HG03520 (cell line): ENCODE measurements at regions not wholly inside any gene's neighbourhood (a gene's known extent, or its start where the extent isn't known, plus 50 kb on each side); places are given as distances from the start of the nearest gene placed in this dataset.
"Not testable (repeated sequence)": the region's sequence is repeated elsewhere in the genome, so short reads cannot be mapped to it uniquely, and the experiment has no call there.

ENCODE experiments used
- ATAC-seq: cut with Tn5 transposase; IDR thresholded peaks from one replicate; pipeline ENCODE4 v1.9.1; 2021; ENCODE audit warnings: mild to moderate bottlenecking, moderate library complexity; ENCODE audit not compliant: unreplicated experiment

- no peak for ATAC-seq
These were observed 168.7 kb upstream of the GNAI1 start for GRCh38 chr7:79965946-79966345.

- no peak for ATAC-seq
These were observed 170.2 kb upstream of the GNAI1 start for GRCh38 chr7:79964463-79964862.

GRCh38 chr7:79953130-79953529 lies 181.5 kb upstream of the GNAI1 start:
- no peak for ATAC-seq

GRCh38 chr7:79952399-79952798 lies 182.2 kb upstream of the GNAI1 start:
- ATAC-seq = no peak

DNA sequence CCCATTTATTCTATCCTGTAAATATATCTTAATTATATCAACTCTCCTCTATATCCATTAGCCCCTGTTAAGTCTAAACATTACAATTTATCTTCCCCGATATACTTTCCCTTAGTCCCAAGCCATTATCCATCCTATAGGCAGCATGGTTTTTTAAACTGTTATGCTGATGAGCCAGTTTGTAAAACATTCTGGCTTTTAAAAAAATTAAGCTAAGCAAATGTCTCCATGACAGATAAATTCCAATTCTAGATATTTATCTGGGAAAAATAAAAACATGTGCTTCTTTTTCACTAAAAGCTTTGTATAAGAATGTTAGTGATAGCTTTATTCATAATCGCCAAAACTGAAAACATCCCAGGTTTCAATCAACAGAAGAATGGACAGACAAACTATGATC lies 183.2 kb upstream of the GNAI1 start:
- no peak for ATAC-seq

DNA sequence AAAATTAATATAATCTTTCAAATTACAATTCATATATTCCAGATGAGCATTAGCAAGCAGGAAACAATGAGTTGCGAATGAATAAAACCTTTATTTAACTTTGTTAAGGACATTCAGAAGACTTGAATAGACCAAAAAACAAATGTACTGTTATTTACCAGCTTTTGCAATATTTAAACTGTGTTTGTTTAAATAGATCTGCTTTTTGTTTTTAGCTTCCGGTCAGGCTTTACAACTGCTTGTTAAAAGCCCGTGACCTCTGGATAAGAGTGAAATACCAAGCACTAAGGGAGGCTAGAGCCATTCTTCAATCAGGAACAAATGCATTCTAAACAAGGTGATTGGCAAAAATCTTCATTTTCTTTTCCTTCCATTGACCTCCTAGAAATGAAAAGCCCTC lies 184.9 kb upstream of the GNAI1 start:
- ATAC-seq = no peak

- ATAC-seq = no peak
These were observed 198.2 kb upstream of the GNAI1 start for GRCh38 chr7:79936281-79936983.

DNA sequence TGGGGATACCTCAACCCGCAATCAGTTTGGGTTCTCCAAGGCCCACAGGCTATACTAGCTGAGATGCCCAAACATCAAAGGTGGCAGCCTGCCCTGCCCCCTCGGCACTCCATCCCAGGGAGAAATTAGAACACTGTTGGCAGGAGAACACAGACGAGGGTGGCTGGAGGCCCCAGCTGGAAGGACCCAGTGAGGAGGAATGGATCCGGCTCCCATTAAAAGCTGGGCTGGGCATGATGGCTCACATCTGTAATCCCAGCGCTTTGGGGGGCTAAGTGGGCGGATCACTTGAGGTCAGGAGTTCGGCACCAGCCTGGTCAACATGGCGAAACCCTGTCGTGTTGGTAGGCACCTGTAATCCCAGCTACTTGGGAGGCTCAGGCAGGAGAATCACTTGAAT lies 199.9 kb upstream of the GNAI1 start:
- no peak for ATAC-seq

GRCh38 chr7:79933144-79933543 lies 201.5 kb upstream of the GNAI1 start:
- no peak for ATAC-seq

- no peak for ATAC-seq
These were observed 204.0 kb upstream of the GNAI1 start for GRCh38 chr7:79930604-79931003.

DNA sequence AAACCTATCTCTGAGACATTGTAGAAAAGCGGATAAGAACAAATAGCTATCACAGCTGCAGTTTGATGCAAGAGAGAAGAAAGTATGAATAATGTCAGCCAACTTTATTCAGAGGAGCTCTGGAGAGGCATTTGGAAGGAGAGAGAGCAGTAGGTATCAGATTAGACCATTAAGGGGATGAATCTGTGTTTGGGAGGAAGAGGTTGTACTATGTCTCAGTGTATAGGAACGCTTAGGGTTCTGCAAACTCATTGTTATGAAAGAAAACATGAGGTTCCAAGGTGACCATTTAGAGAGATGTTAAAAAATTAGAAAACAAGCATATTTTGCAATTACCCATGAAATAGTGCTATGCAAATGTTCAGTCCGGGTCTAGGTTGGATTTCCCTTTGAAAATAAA lies 207.5 kb upstream of the GNAI1 start:
- ATAC-seq = no peak

GRCh38 chr7:79923953-79924352 lies 210.7 kb upstream of the GNAI1 start:
- ATAC-seq = no peak

- no peak for ATAC-seq
These were observed 211.7 kb upstream of the GNAI1 start for GRCh38 chr7:79922894-79923293.

GRCh38 chr7:79921976-79922375 lies 212.7 kb upstream of the GNAI1 start:
- no peak for ATAC-seq

DNA sequence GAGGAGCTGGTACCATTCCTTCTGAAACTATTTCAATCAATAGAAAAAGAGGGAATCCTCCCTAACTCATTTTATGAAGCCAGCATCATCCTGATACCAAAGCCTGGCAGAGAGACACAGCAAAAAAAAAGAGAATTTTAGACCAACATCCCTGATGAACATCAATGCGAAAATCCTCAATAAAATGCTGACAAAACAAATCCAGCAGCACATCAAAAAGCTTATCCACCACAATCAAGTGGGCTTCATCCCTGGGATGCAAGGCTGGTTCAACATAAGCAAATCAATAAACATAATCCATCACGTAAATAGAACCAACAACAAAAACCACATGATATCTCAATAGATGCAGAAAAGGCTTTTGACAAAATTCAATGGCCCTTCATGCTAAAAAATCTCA lies 216.0 kb upstream of the GNAI1 start:
- ATAC-seq = not testable (repeated sequence)

DNA sequence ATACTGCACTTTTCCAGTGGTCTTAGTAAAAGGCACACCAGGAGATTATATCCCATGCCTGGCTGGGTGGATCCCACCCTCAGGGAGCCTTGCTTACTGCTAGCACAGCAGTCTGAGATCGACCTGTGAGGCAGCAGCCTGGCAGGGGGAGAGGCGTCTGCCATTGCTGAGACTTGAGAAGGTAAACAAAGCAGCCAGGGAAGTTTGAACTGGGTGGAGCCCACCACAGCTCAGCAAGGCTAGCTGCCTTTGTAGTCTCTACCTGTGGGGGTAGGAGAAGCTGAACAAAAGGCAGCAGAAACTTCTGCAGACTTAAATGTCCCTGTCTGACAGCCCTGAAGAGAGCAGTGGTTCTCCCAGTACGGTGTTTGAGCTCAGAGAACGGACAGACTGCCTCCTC lies 219.3 kb upstream of the GNAI1 start:
- not testable (repeated sequence) for ATAC-seq

DNA sequence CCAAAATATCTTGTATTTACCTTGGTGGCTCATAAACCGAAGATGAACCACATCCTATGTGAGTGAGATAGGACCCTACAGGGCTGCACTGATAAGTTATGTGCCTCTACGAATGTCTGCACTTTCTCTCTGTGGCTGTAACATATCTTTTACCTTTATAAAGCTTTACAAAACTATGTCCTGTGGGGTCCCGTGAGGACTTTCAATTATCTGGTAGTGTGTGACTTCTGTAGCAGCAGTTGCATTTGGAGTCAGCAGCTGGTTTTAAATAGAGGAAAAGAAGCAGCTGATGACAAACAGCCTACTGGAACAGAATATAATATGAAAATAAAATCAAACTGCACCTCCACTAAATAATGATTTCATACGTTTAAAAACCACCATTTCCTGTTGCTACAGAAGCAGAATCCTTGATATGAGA lies 222.4 kb upstream of the GNAI1 start:
- no peak for ATAC-seq

DNA sequence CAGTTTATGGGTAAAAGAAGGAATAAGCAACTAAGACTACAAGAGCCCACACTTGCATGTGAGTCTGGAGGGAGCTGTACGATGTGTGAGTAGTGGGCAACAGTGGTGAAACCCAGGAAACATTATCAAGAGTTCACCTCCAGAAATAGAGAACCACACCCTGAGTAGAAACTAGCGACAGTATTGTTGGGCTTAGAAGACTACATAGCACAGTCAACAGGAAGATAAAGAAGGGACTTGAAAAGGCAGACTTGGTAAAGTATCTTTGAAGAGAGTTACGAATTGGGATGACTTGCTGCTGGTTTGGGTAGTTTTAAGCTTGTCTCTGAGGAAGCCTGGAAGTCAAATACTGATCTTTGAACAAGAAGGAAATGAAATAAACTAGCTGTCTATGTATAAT lies 223.2 kb upstream of the GNAI1 start:
- ATAC-seq = no peak

- ATAC-seq = no peak
These were observed 225.5 kb upstream of the GNAI1 start for GRCh38 chr7:79909176-79909575.

DNA sequence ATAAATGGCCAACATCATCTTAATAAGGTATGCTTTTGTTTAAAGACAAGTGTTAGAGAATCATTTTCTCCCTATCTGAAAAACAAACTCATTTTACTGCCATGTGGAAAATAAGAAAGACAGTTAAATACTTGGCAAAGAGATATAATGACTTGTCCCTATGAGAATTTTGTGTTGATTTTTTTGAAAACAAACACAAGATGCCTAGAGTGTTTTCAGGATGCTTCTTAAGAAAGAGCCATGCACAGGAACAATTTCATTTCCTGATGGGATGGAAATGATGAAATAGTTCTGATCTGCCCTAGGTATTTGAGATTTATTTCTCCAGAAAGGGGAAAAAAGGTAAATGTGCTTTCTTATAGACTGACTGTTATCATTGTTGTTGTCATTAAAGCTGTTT lies 237.5 kb upstream of the GNAI1 start:
- no peak for ATAC-seq

DNA sequence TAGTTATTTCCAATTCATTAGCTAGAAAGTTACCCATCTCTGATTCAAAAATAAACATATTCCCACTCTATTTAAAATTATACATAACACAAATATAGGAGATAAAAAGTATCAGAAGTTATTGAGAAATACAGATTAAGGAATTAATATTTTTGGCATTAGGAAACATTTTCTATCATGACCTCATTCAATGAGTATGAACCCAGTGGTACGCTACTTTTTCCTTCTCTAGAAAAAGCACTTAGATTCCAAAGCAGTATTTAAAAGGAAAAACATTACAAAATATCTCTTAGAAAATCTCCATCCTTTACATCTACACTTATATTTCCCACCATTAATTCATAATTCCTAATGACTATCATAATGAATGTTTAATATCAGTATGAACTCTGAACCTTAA lies 240.6 kb upstream of the GNAI1 start:
- no peak for ATAC-seq

DNA sequence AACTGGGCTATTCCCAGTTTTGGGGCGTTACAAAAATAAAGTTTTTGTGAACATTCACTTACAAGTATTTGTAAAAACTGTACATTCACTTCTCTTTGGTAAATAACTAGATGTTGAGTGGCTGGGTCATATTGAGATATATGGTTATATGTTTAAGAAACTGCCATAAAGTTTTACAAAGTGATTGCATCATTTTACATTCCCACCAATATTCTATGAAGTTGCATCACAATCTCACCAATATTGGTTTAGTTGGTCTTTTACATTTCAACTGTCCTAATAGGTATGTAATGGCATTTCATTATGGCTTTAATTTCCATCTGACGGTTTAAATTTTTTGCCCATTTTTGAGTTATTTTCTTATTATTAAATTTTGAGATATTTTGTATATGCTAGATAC lies 251.7 kb upstream of the GNAI1 start:
- ATAC-seq = no peak

GRCh38 chr7:79880312-79880711 lies 254.3 kb upstream of the GNAI1 start:
- no peak for ATAC-seq
